Omental fat pad (tissue), 3 donors: ENCODE measurements at regions not wholly inside any gene's neighbourhood (a gene's known extent, or its start where the extent isn't known, plus 50 kb on each side); places are given as distances from the start of the nearest gene placed in this dataset.

Experiments
- ATAC-seq: fragments of 150-250 bp; one replicate; pipeline ENCODE4 v1.9.1; 2016; ENCODE audit warnings: mild to moderate bottlenecking, moderate library complexity; ENCODE audit not compliant: low FRiP score
- DNase-seq: peaks from one replicate; pipeline ENCODE4 v3.0.0-alpha.2; 2019; ENCODE audit warnings: low spot score
- CTCF ChIP-seq, 3 donors: fragments of 450-650 bp; IDR thresholded peaks; one replicate each; pipeline ENCODE4 v1.5.1; 2016 to 2017; ENCODE audit warnings: antibody characterized with exemption in 3 of 3, mild to moderate bottlenecking in 3 of 3, moderate library complexity in 2 of 3

DNA sequence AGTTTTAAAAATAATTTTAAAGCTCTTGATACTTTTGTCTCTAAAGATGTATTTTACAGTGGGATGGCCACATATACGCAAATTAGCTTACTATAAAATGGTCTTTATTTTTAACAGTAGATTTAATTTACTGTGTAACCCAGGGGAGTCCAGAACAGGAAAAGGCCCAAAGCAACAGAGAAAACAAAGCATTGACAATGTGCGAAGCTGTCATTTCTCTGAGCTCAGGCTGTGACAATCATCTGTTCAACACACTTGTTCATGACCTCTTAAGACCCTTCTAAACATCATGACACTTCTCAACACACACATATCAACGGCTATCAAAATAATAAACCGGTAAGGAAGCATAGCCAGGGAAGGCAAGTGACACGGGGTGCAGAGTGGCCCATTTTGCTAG, 499.6 kb upstream of the MPDZ start:
- TF ChIP-seq CTCF (IDR thresholded peaks at IDR 0.05): no peak
- ATAC-seq: no peak
- DNase-seq: no peak

DNA sequence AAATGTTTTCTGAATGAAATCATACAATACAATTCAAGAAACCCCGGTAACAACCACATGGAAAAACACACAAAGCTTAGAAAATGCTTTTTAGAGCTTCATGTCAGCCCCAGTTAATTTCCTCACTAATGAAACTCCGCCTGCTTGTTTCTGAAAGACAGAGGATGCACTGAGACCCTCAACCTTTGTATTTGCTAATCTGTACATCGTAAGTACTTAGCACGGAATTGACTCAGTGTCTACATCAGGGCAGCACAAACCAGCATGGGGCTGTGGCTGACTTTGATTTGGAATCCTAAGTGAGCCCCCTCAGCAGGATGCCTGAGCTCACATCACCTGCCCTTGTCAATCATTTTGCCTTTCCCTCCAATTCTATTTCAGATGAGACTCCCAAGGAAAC, 499.1 kb upstream of the MPDZ start:
- no peak for ATAC-seq
- TF ChIP-seq CTCF (IDR thresholded peaks at IDR 0.05): no peak
- DNase-seq: no peak

- ATAC-seq (no peak), DNase-seq (no peak)
Observed at GRCh38 chr9:13770956-13771355, 491.5 kb upstream of the MPDZ start.

GRCh38 chr9:13769641-13770040, 490.1 kb upstream of the MPDZ start:
- no peak for DNase-seq
- no peak for ATAC-seq
- TF ChIP-seq CTCF (IDR thresholded peaks at IDR 0.05): no peak

More at GRCh38 chr9:13770956-13771355, 491.5 kb upstream of the MPDZ start:
- no peak for TF ChIP-seq CTCF (IDR thresholded peaks at IDR 0.05)

DNA sequence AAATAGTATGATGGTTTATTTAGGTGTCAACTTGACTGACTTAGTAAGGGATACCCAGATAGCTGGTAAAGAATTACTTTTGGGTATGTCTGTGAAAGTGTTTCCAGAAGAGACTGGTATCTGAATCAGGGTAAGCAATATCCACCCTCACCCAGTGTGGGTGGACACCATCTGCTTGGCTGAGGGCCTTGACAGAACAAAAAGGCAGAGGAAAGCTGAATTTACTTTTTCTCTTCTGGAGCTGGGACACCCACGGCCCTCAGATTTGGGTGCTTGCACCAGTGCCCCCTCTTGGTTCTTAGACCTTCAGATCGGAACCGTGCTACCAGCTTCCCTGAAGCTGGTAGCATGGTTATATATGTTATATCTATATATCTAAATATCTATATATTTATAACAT, 489.5 kb upstream of the MPDZ start:
- ATAC-seq (no peak), DNase-seq (no peak)
- no peak for TF ChIP-seq CTCF (IDR thresholded peaks at IDR 0.05)

GRCh38 chr9:13762209-13762608, 482.7 kb upstream of the MPDZ start:
- ATAC-seq: no peak
- no peak for TF ChIP-seq CTCF (IDR thresholded peaks at IDR 0.05)
- DNase-seq: no peak

GRCh38 chr9:13759551-13759950, 480.1 kb upstream of the MPDZ start:
- TF ChIP-seq CTCF (IDR thresholded peaks at IDR 0.05): no peak
- no peak for DNase-seq

More at GRCh38 chr9:13759551-13759950, 480.1 kb upstream of the MPDZ start:
- no peak for ATAC-seq
